Heart left ventricle (tissue), 13 donors: ENCODE measurements at regions not wholly inside any gene's neighbourhood (a gene's known extent, or its start where the extent isn't known, plus 50 kb on each side); places are given as distances from the start of the nearest gene placed in this dataset.

ENCODE experiments used
- CTCF ChIP-seq, 12 donors: fragments of 200-600 bp; sonication (generic) in 4 of 12; IDR thresholded peaks; one replicate each; pipeline versions ENCODE4 v1.5.0 to v1.8.0; 2018 to 2022; ENCODE audit warnings: antibody characterized with exemption in 12 of 12, mild to moderate bottlenecking in 5 of 12
- POLR2A ChIP-seq, 2 donors: fragments of 450-650 bp; IDR thresholded peaks; one replicate each; pipeline ENCODE4 v1.6.1; 2017; ENCODE audit warnings: antibody characterized with exemption in 2 of 2, mild to moderate bottlenecking in 2 of 2, moderate library complexity in 2 of 2
- donor health status: ischemic (EF 13 %, LVEDD 7.1; RV severe dilation, severe dysfunction).
- donor health status: DM: no; HTN: yes; CAD: no.
- donor health status: DM: no; HTN: no; CAD: no.
- donor health status: ischemic (EF 25% LVEDD 6.9; RV normal size, moderate dysfunction).
- donor health status: ischemic (EF 25% LVEDD 5.7; RV mildly dilated, moderate dysfunction).
- donor health status: ischemic (EF 35%, LVEDD 5.7; RV mildly dilated, moderate dysfunction).
- donor health status: nonischemic (EF 11% LVEDD 7.7; RV severe dilation, severe dysfunction).
- donor health status: DM: yes; HTN: yes; CAD: no.
- donor health status: PGD.
- donor health status: ischemic (EF 29% LVEDD 5.4; RV normal size, mild dysfunction).
- donor health status: nonischemic (EF 23%, LVEDD 6.1; RV moderate dilation, normal function).

GRCh38 chr7:131949659-131950058 lies 393.2 kb upstream of the PODXL start:
- TF ChIP-seq POLR2A (IDR thresholded peaks at IDR 0.05): no peak
- TF ChIP-seq CTCF (IDR thresholded peaks at IDR 0.05): no peak
